ENCODE measurements at regions not wholly inside any gene's neighbourhood (a gene's known extent, or its start where the extent isn't known, plus 50 kb on each side); places are given as distances from the start of the nearest gene placed in this dataset.

DNA sequence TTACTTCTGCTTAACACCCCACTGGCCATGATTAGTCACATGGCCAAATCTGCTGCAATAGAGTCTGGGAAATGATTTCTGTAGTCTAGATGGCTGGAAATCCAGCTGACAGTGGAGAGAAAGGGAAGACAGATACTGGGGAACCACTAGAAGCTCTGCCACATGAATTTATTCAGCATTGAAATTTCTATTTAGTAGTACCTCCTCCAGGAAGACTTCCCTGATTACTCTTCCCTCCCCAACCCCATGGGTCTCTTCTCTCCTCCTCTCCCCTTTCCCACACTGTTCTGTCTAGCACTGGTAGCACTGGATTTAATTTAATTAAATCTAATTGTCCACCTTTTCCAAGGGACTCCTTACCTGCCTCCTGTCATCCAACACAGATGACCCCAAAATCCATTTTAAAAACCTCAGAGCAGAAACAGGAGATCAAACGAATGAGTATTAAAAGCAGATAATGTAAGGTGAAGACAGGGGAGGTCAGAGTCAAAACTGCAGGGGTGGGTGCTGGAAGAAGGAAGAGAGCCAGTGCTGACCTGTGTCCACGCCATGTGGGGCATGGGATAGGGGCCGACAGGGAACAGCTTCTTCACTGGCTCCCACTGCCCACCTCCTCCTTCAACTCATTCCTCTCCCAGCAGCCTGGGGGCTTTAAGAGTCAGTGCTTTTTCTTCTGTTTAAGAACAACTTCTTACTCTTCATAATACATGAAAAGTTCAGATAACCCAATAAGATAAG, 169.2 kb upstream of the HS6ST1 start:
- TF ChIP-seq, protein P1, sequence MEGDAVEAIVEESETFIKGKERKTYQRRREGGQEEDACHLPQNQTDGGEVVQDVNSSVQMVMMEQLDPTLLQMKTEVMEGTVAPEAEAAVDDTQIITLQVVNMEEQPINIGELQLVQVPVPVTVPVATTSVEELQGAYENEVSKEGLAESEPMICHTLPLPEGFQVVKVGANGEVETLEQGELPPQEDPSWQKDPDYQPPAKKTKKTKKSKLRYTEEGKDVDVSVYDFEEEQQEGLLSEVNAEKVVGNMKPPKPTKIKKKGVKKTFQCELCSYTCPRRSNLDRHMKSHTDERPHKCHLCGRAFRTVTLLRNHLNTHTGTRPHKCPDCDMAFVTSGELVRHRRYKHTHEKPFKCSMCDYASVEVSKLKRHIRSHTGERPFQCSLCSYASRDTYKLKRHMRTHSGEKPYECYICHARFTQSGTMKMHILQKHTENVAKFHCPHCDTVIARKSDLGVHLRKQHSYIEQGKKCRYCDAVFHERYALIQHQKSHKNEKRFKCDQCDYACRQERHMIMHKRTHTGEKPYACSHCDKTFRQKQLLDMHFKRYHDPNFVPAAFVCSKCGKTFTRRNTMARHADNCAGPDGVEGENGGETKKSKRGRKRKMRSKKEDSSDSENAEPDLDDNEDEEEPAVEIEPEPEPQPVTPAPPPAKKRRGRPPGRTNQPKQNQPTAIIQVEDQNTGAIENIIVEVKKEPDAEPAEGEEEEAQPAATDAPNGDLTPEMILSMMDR (IDR thresholded peaks at IDR 0.05): no peak
- no peak for TF ChIP-seq POLR2A (IDR thresholded peaks at IDR 0.05)
